H9 (cell line): ENCODE measurements at regions not wholly inside any gene's neighbourhood (a gene's known extent, or its start where the extent isn't known, plus 50 kb on each side); places are given as distances from the start of the nearest gene placed in this dataset.

Source experiments
- DNase-seq: peaks from one replicate; pipeline ENCODE4 v3.0.0-alpha.2; 2017
- H2AFZ ChIP-seq: one replicate; pipeline ENCODE4 v1.6.1; 2013; ENCODE audit warnings: mild to moderate bottlenecking, low read length, control low read depth, moderate library complexity
- H2AK5ac ChIP-seq: 2 replicates; pipeline ENCODE4 v1.6.1; 2013; ENCODE audit warnings: low read length, control low read depth, mixed read lengths; ENCODE audit not compliant: insufficient read length
- H2BK120ac ChIP-seq: one replicate; pipeline ENCODE4 v1.6.1; 2013; ENCODE audit warnings: low read depth, mild to moderate bottlenecking, low read length, control low read depth, inconsistent platforms; ENCODE audit not compliant: poor library complexity, severe bottlenecking
- H2BK12ac ChIP-seq: 2 replicates; pipeline ENCODE4 v1.6.1; 2013; ENCODE audit warnings: low read length, control low read depth, mixed read lengths, low read depth; ENCODE audit not compliant: insufficient read length
- H2BK15ac ChIP-seq: 2 replicates; pipeline ENCODE4 v1.6.1; 2013; ENCODE audit warnings: low read depth, low read length, control low read depth
- H2BK20ac ChIP-seq: one replicate; pipeline ENCODE4 v1.6.1; 2013; ENCODE audit warnings: low read depth, mild to moderate bottlenecking, low read length, control low read depth, inconsistent platforms; ENCODE audit not compliant: poor library complexity, severe bottlenecking
- H2BK5ac ChIP-seq: 2 replicates; pipeline ENCODE4 v1.6.1; 2013; ENCODE audit warnings: low read length, control low read depth, mixed read lengths; ENCODE audit not compliant: insufficient read length
- H3K14ac ChIP-seq: 2 replicates; pipeline ENCODE4 v1.6.1; 2013; ENCODE audit warnings: low read length, control low read depth; ENCODE audit not compliant: insufficient read depth
- H3K18ac ChIP-seq: 2 replicates; pipeline ENCODE4 v1.6.1; 2013; ENCODE audit warnings: low read depth, mild to moderate bottlenecking, mixed read lengths, low read length, control low read depth; ENCODE audit not compliant: insufficient read length
- H3K23ac ChIP-seq: 2 replicates; pipeline ENCODE4 v1.6.1; 2013; ENCODE audit warnings: low read length, control low read depth, mixed read lengths, low read depth; ENCODE audit not compliant: insufficient read length
- H3K23me2 ChIP-seq: 2 replicates; pipeline ENCODE4 v1.6.1; 2013; ENCODE audit warnings: low read depth, mild to moderate bottlenecking, mixed read lengths, low read length, control low read depth; ENCODE audit not compliant: insufficient read length, poor library complexity, severe bottlenecking
- H3K27ac ChIP-seq: 2 replicates; pipeline ENCODE4 v1.5.1; 2013; ENCODE audit warnings: low read length, control low read depth, mixed read lengths, low read depth; ENCODE audit not compliant: insufficient read length
- H3K27me3 ChIP-seq: 2 replicates; pipeline ENCODE4 v1.6.1; 2013; ENCODE audit warnings: low read length, control low read depth, inconsistent platforms; ENCODE audit not compliant: insufficient read depth
- H3K4ac ChIP-seq: 2 replicates; pipeline ENCODE4 v1.6.1; 2013; ENCODE audit warnings: low read depth, mild to moderate bottlenecking, control low read depth, inconsistent platforms, low read length, moderate library complexity
- H3K4me1 ChIP-seq: 2 replicates; pipeline ENCODE4 v1.6.1; 2013; ENCODE audit warnings: low read length, control low read depth, inconsistent platforms; ENCODE audit not compliant: insufficient read depth
- H3K4me2 ChIP-seq: 2 replicates; pipeline ENCODE4 v1.6.1; 2013; ENCODE audit warnings: low read length, control low read depth, mixed read lengths; ENCODE audit not compliant: insufficient read length, insufficient read depth
- H3K56ac ChIP-seq: 2 replicates; pipeline ENCODE4 v1.6.1; 2013; ENCODE audit warnings: low read depth, mild to moderate bottlenecking, mixed read lengths, low read length, control low read depth; ENCODE audit not compliant: insufficient read length
- H3K79me1 ChIP-seq: 2 replicates; pipeline ENCODE4 v1.6.1; 2013; ENCODE audit warnings: low read depth, mild to moderate bottlenecking, moderate library complexity, low read length, control low read depth, inconsistent platforms; ENCODE audit not compliant: insufficient read depth, poor library complexity, severe bottlenecking
- H3K79me2 ChIP-seq: 2 replicates; pipeline ENCODE4 v1.6.1; 2013; ENCODE audit warnings: low read length, control low read depth, inconsistent platforms; ENCODE audit not compliant: insufficient read depth
- H3K9ac ChIP-seq: 2 replicates; pipeline ENCODE4 v1.6.1; 2013; ENCODE audit warnings: low read length, control low read depth, mixed read lengths; ENCODE audit not compliant: insufficient read length; ENCODE audit errors: extremely low read depth
- H3K9me3 ChIP-seq: one replicate; pipeline ENCODE4 v1.6.1; 2013; ENCODE audit warnings: low read depth, low read length, inconsistent platforms; ENCODE audit not compliant: control insufficient read depth
- H3T11ph ChIP-seq: one replicate; pipeline ENCODE4 v1.6.1; 2013; ENCODE audit warnings: mild to moderate bottlenecking, low read length, control low read depth, inconsistent platforms
- H4K20me1 ChIP-seq: one replicate; pipeline ENCODE4 v1.6.1; 2013; ENCODE audit not compliant: control insufficient read depth, insufficient read length, insufficient read depth
- H4K5ac ChIP-seq: 2 replicates; pipeline ENCODE4 v1.6.1; 2013; ENCODE audit warnings: low read depth, mild to moderate bottlenecking, mixed read lengths, low read length, control low read depth; ENCODE audit not compliant: insufficient read length
- H4K8ac ChIP-seq: replicated peaks from 2 replicates; pipeline ENCODE4 v1.6.1; 2013; ENCODE audit warnings: low read length, control low read depth, mixed read lengths, low read depth; ENCODE audit not compliant: insufficient read length
- H4K91ac ChIP-seq: 2 replicates; pipeline ENCODE4 v1.6.1; 2013; ENCODE audit warnings: low read depth, mild to moderate bottlenecking, moderate library complexity, mixed read lengths, low read length, control low read depth; ENCODE audit not compliant: insufficient read length
- H3K27ac Mint-ChIP-seq, 3 experiments: 2 replicates in 2 of 3; 3 replicates in 1 of 3; pipeline ENCODE4 v1.8.0; 2020 to 2021; ENCODE audit warnings: mixed read lengths in 3 of 3, mild to moderate bottlenecking in 1 of 3, moderate library complexity in 1 of 3
- H3K27me3 Mint-ChIP-seq: 2 replicates; pipeline ENCODE4 v1.8.0; 2021; ENCODE audit warnings: low read depth, mild to moderate bottlenecking, moderate library complexity, mixed read lengths
- H3K36me3 Mint-ChIP-seq, 3 experiments: 2 replicates in 2 of 3; 3 replicates in 1 of 3; pipeline ENCODE4 v1.8.0; 2020 to 2021; ENCODE audit warnings: low read depth in 3 of 3, mixed read lengths in 3 of 3; ENCODE audit not compliant: insufficient read depth in 1 of 3
- H3K4me1 Mint-ChIP-seq, 2 experiments: 2 replicates each; pipeline ENCODE4 v1.8.0; 2020; ENCODE audit warnings: mixed read lengths in 2 of 2
- H3K4me3 Mint-ChIP-seq, 2 experiments: 2 replicates in 1 of 2; 3 replicates in 1 of 2; pipeline ENCODE4 v1.8.0; 2020 to 2021; ENCODE audit warnings: mild to moderate bottlenecking in 2 of 2, mixed read lengths in 2 of 2, moderate library complexity in 1 of 2
- H3K9me3 Mint-ChIP-seq, 2 experiments: 2 replicates in 1 of 2; 3 replicates in 1 of 2; pipeline ENCODE4 v1.8.0; 2020; ENCODE audit warnings: mild to moderate bottlenecking in 2 of 2, mixed read lengths in 2 of 2, moderate library complexity in 1 of 2
- WGBS: extraction: QIAGEN DNeasy Blood & Tissue Kit; methylation state at CpG from one replicate; pipeline ENCODE4 v1.1.7; 2013; ENCODE audit warnings: missing lambda C conversion rate, low lambda C conversion rate, mixed read lengths; ENCODE audit not compliant: insufficient read length; ENCODE audit errors: extremely low coverage; 5-methylcytosine and 5-hydroxymethylcytosine counted together
- TF ChIP-seq, protein P1 (sequence below): fragments of 200-600 bp; sonication (generic); conservative IDR thresholded peaks from 3 replicates; pipeline ENCODE4 v1.8.0; 2021; ENCODE audit warnings: antibody characterized with exemption, mild to moderate bottlenecking

DNA sequence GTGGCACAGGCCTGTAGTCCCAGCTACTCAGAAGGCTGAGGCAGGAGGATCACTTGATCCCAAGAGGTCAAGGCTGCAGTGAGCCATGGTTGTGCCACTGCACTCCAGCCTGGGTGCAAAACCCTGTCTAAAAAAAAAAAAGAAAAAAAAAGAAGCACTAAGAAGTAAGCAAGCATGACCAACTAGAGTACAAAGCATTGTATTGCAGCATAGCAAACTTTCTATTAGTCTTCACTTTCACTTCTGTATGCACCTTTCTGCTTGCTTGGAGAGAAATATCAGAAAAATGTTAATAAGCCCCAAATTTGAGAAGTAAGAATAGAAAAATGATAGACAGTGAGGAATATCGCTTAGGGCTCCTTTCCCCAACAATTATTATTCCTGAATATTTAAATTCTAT lies 497.7 kb upstream of the WWC1 start:
- no peak overlapping the region for H3K14ac ChIP-seq
- H4K5ac ChIP-seq, result no peak overlapping the region
- H2AK5ac ChIP-seq, result no peak overlapping the region
- H2BK20ac ChIP-seq, result no peak overlapping the region
- H3K4me1 ChIP-seq, result peaks cover 10% of the 10 kb centered on the region; the same call in 1 of the 2 replicates
- H3K27ac ChIP-seq, result no peak overlapping the region
- Mint-ChIP-seq H3K9me3 (no peaks in the 10 kb centered on the region), H3K36me3 (no peaks in the 10 kb centered on the region), H3K4me1 (peaks cover 16 to 22% of the 10 kb centered on the region in 2 experiments), H3K4me3 (no peak overlapping the region), H3K27me3 (no peaks in the 10 kb centered on the region), H3K27ac (no peak overlapping the region)
- no peak overlapping the region for H3K4ac ChIP-seq
- H4K91ac ChIP-seq, result no peak overlapping the region
- no peaks in the 10 kb centered on the region for H3K23me2 ChIP-seq
- H3T11ph ChIP-seq, result no peak overlapping the region
- no peak overlapping the region for H3K9ac ChIP-seq
- H2BK12ac ChIP-seq, result no peak overlapping the region
- no peaks in the 10 kb centered on the region for H3K79me2 ChIP-seq
- H3K9me3 ChIP-seq, result no peaks in the 10 kb centered on the region
- H2BK5ac ChIP-seq, result no peak overlapping the region
- no peak for DNase-seq
- H2BK15ac ChIP-seq, result no peak overlapping the region
- no peak overlapping the region for H3K18ac ChIP-seq
- H3K56ac ChIP-seq, result no peak overlapping the region
- no peaks in the 10 kb centered on the region for H4K20me1 ChIP-seq
- no peak overlapping the region for H2AFZ ChIP-seq
- H4K8ac ChIP-seq, result no peak overlapping the region
- no peak overlapping the region for H3K4me2 ChIP-seq
- TF ChIP-seq, protein P1, sequence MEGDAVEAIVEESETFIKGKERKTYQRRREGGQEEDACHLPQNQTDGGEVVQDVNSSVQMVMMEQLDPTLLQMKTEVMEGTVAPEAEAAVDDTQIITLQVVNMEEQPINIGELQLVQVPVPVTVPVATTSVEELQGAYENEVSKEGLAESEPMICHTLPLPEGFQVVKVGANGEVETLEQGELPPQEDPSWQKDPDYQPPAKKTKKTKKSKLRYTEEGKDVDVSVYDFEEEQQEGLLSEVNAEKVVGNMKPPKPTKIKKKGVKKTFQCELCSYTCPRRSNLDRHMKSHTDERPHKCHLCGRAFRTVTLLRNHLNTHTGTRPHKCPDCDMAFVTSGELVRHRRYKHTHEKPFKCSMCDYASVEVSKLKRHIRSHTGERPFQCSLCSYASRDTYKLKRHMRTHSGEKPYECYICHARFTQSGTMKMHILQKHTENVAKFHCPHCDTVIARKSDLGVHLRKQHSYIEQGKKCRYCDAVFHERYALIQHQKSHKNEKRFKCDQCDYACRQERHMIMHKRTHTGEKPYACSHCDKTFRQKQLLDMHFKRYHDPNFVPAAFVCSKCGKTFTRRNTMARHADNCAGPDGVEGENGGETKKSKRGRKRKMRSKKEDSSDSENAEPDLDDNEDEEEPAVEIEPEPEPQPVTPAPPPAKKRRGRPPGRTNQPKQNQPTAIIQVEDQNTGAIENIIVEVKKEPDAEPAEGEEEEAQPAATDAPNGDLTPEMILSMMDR, result no peak
- no peaks in the 10 kb centered on the region for H3K79me1 ChIP-seq
- no peaks in the 10 kb centered on the region for H3K27me3 ChIP-seq
- WGBS, result no CpG with 5 or more reads among the region's 1 CpG
- H2BK120ac ChIP-seq, result no peak overlapping the region
- no peak overlapping the region for H3K23ac ChIP-seq
